GM18909 (cell line): ENCODE measurements at regions not wholly inside any gene's neighbourhood (a gene's known extent, or its start where the extent isn't known, plus 50 kb on each side); places are given as distances from the start of the nearest gene placed in this dataset.
"Not testable (repeated sequence)": the region's sequence is repeated elsewhere in the genome, so short reads cannot be mapped to it uniquely, and the experiment has no call there.

ENCODE experiments used
- ATAC-seq: cut with Tn5 transposase; IDR thresholded peaks from one replicate; pipeline ENCODE4 v1.9.1; 2021; ENCODE audit warnings: mild to moderate bottlenecking; ENCODE audit not compliant: unreplicated experiment, poor library complexity

DNA sequence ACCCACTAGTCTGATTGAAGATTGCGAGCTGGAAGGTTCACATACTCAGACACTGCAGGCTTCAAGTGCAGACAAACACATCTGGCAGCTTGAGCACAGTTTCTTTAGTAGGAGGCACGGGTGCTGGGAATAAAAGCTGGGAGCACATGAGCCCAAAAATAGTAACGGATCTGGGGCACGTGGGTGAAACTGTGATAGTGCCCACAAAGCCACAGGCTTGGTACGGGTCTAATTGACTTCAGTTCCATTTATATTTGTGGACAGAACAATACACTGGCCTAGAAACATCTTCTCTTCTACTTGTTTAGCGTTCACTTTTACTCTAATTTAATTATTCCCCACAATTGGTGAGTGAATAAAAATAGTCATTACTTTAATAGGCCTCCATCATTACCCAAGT, 2370.7 kb downstream of the PCDH7 start:
- no peak for ATAC-seq

- ATAC-seq = no peak
Measured at GRCh38 chr4:33091961-33092360, 2371.8 kb downstream of the PCDH7 start.

DNA sequence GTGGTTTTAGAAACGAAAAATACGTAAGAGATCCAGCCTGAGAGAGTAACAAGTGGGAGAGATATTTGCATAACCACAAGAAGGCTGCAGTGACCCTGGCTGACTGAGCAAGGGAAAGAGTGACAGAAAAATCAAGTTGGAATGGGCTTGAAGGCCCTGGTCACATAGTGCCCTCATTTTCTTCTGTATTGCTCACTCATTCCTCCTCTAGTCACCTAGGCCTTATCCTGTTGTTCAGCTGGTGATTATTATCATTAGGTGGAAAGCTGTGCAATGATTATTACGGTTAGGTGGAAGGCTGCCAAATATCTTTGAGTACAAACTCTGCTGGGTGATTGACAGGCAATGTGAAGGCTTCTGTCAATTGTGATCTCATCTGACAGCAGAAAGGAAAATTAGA, 2384.1 kb downstream of the PCDH7 start:
- peak; percentile 71 for ATAC-seq

DNA sequence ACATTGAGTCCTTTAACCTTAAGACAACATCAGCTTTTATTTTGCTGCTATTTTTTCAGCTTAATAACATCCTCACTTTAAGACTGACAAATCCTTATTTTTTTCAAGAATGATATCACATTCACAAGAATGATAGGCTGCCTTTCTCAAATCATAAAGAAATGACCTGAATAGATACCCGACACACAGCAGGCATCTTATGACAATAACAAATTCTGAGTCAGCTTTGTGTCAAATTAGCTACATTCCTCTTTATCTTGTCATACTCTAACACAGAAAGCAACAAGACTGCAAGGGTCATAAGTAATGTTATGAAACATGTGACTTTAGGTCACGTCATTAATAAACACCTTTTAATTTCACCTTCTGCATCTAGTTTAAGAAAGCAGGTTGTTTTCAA, 2387.6 kb downstream of the PCDH7 start:
- ATAC-seq = no peak

- no peak for ATAC-seq
Measured at GRCh38 chr4:33111117-33111516, 2390.9 kb downstream of the PCDH7 start.

DNA sequence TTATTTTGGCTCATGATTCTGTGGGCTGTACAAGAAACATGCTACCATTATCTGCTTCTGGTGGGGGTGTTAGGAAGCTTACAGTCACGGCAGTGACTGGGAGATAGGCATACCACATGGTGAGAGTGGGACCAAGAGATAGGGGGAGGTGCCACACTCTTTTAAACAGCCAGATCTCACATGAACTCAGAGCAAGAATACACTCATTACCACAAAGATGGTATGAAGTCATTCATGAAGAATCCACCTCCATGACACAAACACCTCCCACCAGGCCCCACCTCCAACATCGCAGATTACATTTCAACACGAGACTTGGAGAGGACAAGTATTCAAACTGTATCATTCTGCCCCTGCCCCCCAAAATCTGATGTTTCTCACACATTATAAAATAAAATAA, 2396.7 kb downstream of the PCDH7 start:
- no peak for ATAC-seq

GRCh38 chr4:33126002-33126401, 2405.8 kb downstream of the PCDH7 start:
- no peak for ATAC-seq

DNA sequence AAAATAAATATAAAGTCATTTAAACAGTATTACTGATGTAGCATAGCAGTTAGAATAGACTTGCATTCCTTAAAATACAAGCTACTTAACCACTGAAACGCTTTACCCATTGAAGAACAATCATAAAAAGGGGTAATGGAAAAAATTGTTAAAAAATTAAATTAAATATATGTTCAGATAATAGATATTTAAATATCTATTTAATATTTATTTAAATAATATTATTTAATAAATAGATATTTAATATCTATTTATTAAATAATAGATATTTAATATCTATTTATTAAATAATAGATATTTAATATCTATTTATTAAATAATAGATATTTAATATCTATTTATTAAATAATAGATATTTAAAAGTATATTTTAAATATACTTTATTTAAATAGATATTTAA, 2410.5 kb downstream of the PCDH7 start:
- ATAC-seq = not testable (repeated sequence)

- no peak for ATAC-seq
Measured at GRCh38 chr4:33133723-33134122, 2413.6 kb downstream of the PCDH7 start.

DNA sequence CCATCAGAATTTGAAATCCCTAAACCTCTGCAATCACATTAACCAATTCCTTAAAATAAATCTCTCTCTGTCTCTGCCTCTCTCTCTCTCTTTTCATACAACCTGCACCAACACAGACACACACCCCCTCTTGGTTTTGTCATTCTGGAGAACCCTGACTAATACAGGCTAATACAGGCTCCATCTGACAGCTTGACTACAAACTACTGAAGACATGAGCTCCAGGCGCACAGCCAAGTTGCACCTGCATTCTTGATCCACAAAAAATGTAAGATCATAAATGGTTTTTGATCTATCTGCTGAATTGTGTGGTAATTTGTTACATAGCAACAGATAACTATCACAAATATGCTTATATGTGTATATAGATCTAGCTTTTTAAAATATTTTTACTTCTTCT, 2414.2 kb downstream of the PCDH7 start:
- ATAC-seq = no peak

DNA sequence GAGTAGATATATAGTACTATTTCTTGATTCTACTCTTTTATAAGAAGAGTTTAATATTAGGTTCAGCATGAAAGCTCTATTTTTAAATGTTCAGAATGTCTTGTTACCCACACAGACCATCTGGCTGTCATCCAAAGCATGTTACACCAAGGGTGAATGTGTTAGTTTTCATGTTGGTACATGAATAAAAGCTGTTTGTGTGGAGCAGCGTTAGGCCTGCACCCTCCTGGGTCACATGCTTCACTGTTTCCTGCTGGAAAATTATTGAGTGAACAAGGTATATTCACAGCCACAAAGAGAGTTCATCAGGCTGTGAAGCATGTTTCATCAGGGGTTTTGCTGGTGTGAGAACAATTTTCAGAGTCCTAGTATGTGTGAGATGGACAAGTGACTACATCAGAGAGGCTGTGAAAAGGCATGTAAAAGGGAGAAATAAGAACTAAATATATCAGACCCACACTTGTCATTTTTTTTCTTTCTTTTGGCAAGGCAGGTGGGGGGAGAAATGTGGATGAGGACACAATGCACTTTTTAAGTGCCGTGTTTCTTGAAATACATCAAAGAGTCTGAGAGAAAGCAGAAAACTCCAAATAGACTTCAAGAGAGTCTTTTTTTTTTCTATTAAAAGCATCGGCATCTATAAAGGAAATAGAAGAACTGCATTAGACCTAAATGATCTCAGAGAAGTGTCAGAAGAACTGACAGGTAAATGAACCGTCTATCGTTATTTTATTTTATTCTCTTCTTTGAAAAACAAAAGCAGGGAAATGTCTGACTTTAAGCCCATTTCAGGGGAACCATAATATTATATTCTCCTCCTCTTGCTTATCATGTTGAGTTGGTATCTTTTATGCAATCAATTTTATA, 2429.7 kb downstream of the PCDH7 start:
- ATAC-seq = no peak

DNA sequence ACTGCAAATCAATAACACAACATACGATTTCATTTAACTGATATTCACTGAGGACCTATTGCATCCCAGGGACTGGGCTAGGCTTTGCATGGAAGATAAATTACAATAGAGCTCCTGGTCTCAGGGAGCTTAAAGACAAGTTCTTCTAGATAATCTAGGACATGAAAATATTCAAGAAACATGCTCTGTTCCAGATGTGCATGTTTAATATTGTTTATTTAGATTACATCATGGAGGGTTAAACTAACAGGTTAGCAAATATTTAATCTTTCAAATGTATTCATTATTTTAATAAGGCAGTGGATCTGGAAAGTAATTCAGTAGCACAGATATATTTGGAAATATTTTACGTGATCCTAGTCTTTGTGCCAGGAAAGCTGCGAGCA, 2430.3 kb downstream of the PCDH7 start:
- no peak for ATAC-seq

- no peak for ATAC-seq
Measured at GRCh38 chr4:33160126-33160525, 2440.0 kb downstream of the PCDH7 start.

DNA sequence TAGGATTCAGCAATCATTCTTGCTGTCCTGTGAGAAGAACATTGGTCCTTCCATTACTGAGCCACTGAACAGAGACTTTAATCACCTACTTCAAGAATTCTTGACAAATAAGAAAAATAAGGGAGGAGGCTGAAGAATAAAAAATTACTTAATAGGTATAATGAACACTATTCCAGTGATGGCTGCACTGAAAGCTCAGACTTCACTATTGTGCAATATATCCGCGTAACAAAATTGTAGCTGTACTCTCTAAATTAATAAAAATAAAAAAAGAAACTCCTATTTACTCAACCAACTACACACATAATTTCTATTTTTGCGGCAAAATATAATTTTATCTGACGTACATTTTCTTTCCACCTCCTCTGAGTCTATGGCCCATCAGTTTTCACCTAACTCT, 2441.0 kb downstream of the PCDH7 start:
- no peak for ATAC-seq

- no peak for ATAC-seq
Measured at GRCh38 chr4:33162122-33162521, 2442.0 kb downstream of the PCDH7 start.

- no peak for ATAC-seq
Measured at GRCh38 chr4:33171873-33172525, 2451.8 kb downstream of the PCDH7 start.

GRCh38 chr4:33176566-33176965, 2456.4 kb downstream of the PCDH7 start:
- ATAC-seq = no peak

DNA sequence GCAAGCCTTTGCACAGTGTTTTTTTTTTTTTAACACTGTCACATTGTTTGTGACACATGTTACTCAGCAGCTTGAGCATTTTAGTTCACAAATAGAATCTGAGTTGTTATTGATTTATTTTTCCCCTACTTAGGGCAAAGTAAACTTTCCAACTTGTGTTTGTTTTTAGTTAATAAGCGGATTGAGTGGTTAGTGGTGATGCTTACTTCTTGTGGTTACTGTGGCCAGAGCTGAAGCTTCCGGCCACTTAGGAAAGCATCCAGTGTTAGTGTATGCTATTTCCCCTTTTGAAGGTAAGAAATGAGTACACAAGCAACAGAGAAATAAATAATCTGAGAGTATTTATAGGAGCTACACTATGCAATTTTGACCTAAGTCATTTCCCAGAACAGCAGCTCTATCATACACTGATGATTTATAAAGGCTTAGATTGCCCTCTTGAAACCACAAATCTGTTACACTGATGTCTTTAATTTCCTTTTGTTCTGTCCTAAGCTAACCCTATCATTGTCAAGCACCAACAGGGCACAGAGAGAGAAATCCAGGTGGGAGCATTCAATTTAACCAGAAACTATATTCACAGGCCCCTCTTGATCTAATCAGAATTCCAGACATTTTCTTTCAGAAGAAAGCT, 2464.6 kb downstream of the PCDH7 start:
- ATAC-seq = peak; percentile 95

DNA sequence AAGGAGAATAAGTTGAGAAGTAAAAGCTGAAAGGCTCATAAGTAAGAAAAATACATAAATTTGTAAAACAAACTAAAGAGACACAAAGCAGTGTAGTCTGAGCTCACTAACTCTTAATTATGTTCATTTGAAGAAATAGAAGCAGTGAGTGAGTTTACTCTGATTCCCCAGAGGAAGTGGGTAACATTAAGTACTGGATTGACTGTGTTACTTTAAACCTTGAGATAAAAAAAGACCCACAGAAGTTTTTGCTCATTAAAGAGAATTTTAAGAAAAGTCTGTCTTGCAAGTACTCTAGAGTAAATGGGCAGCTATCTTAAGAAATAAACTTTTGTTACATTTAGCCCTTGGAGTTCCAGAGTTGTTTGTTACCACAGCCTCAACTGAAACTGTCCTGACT, 2466.9 kb downstream of the PCDH7 start:
- ATAC-seq = peak; percentile 49

DNA sequence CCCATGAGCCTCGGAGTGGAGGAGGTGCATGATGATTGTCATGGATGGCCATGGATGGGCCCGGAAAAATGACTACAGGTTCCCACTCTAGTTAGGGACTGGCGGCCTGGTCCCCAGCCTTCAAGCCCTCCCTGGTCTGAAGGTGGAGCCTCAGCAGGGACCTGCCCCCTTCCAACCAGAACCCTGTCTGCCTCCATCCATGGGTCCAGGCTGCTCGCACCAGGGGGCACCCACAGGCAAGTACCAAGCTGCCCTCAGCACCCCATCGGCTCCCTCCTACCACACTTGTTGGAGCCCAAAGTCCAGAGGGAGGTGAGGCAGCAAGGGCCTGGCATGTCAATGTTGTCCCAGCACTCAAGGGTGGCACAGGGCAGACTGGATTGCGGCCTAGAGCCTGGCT, 2468.6 kb downstream of the PCDH7 start:
- ATAC-seq = no peak

GRCh38 chr4:33189169-33189568, 2469.0 kb downstream of the PCDH7 start:
- no peak for ATAC-seq
